ENCODE measurements at regions not wholly inside any gene's neighbourhood (a gene's known extent, or its start where the extent isn't known, plus 50 kb on each side); places are given as distances from the start of the nearest gene placed in this dataset.

DNA sequence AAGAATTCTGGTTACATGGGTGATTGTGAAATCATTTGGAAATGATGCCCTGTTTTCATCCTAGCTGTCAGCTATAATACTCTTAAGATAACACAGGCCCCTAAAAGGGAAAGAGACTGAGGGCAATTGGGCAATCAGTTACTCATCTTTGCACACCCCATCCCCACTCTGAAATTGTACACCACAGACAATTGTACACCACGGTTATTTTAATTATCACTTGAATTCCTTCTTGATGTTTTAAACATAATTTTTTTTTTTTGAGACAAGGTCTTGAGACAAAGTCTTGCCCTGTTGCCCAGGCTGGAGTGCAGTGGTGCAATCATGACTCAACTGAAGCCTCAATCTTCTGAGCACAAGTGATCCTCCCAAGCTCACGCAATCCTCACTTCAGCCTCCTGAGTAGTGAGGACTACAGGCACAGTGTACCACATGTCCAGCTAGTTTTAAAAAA, 862.4 kb upstream of the ACVR2A start:
- peak; percentile 78 for ATAC-seq
- TF ChIP-seq, protein P1, sequence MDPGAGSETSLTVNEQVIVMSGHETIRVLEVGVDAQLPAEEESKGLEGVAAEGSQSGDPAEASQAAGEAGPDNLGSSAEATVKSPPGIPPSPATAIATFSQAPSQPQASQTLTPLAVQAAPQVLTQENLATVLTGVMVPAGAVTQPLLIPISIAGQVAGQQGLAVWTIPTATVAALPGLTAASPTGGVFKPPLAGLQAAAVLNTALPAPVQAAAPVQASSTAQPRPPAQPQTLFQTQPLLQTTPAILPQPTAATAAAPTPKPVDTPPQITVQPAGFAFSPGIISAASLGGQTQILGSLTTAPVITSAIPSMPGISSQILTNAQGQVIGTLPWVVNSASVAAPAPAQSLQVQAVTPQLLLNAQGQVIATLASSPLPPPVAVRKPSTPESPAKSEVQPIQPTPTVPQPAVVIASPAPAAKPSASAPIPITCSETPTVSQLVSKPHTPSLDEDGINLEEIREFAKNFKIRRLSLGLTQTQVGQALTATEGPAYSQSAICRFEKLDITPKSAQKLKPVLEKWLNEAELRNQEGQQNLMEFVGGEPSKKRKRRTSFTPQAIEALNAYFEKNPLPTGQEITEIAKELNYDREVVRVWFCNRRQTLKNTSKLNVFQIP (CRISPR knock-in tag; IDR thresholded peaks at IDR 0.05; ENCODE audit: borderline replicate concordance, low read depth) = no peak
- TF ChIP-seq, protein P2, sequence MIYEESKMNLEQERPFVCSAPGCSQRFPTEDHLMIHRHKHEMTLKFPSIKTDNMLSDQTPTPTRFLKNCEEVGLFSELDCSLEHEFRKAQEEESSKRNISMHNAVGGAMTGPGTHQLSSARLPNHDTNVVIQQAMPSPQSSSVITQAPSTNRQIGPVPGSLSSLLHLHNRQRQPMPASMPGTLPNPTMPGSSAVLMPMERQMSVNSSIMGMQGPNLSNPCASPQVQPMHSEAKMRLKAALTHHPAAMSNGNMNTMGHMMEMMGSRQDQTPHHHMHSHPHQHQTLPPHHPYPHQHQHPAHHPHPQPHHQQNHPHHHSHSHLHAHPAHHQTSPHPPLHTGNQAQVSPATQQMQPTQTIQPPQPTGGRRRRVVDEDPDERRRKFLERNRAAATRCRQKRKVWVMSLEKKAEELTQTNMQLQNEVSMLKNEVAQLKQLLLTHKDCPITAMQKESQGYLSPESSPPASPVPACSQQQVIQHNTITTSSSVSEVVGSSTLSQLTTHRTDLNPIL (CRISPR knock-in tag; IDR thresholded peaks at IDR 0.05; ENCODE audit: low read depth) = no peak
- no peak for TF ChIP-seq CSDC2 (CRISPR knock-in tag; IDR thresholded peaks at IDR 0.05)
- TF ChIP-seq TOX (CRISPR knock-in tag; IDR thresholded peaks at IDR 0.05; ENCODE audit: borderline replicate concordance) = peak; percentile 62; the same call in 1 of the 2 replicates
- TF ChIP-seq, protein P3, sequence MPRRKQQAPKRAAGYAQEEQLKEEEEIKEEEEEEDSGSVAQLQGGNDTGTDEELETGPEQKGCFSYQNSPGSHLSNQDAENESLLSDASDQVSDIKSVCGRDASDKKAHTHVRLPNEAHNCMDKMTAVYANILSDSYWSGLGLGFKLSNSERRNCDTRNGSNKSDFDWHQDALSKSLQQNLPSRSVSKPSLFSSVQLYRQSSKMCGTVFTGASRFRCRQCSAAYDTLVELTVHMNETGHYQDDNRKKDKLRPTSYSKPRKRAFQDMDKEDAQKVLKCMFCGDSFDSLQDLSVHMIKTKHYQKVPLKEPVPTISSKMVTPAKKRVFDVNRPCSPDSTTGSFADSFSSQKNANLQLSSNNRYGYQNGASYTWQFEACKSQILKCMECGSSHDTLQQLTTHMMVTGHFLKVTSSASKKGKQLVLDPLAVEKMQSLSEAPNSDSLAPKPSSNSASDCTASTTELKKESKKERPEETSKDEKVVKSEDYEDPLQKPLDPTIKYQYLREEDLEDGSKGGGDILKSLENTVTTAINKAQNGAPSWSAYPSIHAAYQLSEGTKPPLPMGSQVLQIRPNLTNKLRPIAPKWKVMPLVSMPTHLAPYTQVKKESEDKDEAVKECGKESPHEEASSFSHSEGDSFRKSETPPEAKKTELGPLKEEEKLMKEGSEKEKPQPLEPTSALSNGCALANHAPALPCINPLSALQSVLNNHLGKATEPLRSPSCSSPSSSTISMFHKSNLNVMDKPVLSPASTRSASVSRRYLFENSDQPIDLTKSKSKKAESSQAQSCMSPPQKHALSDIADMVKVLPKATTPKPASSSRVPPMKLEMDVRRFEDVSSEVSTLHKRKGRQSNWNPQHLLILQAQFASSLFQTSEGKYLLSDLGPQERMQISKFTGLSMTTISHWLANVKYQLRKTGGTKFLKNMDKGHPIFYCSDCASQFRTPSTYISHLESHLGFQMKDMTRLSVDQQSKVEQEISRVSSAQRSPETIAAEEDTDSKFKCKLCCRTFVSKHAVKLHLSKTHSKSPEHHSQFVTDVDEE (CRISPR knock-in tag; IDR thresholded peaks at IDR 0.05) = no peak
- TF ChIP-seq ZFP30 (CRISPR knock-in tag; IDR thresholded peaks at IDR 0.05) = no peak
- TF ChIP-seq RARB (CRISPR knock-in tag; IDR thresholded peaks at IDR 0.05) = no peak
- TF ChIP-seq ZNF8 (CRISPR knock-in tag; IDR thresholded peaks at IDR 0.05) = no peak
- no peak for TF ChIP-seq ZNF70 (CRISPR knock-in tag; IDR thresholded peaks at IDR 0.05)
- TF ChIP-seq ARNTL (CRISPR knock-in tag; IDR thresholded peaks at IDR 0.05; ENCODE audit: borderline replicate concordance, low read depth) = no peak
- TF ChIP-seq BACH2 (CRISPR knock-in tag; IDR thresholded peaks at IDR 0.05; ENCODE audit: borderline replicate concordance) = no peak
- TF ChIP-seq ZC3H10 (CRISPR knock-in tag; IDR thresholded peaks at IDR 0.05) = peak; percentile 27; the same call in 1 of the 2 replicates
- TF ChIP-seq OSR1 (CRISPR knock-in tag; IDR thresholded peaks at IDR 0.05) = no peak

DNA sequence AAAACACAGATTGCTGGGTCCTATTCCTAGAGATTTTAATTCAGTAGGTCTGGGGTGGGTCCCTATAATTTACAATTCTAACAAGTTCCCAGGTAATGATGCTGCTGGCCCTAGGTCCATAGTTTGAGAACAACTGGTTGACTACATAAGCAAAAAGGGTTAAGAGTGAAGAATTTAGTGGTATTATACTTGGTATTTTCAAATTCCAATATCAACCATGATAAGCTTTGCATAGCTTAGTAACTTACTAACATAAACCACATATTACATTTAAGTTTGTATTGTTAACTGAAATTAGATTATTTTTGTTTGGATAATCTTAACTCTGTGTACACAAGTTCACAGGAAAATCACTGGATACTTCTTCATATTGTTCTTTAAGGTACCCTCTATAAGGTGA, 862.9 kb upstream of the ACVR2A start:
- ATAC-seq = peak; percentile 62
- TF ChIP-seq, protein P1 (CRISPR knock-in tag; IDR thresholded peaks at IDR 0.05; ENCODE audit: borderline replicate concordance, low read depth) = no peak
- TF ChIP-seq OSR1 (CRISPR knock-in tag; IDR thresholded peaks at IDR 0.05) (no peak), PPARA (CRISPR knock-in tag; IDR thresholded peaks at IDR 0.05; ENCODE audit: borderline replicate concordance) (no peak), BACH2 (CRISPR knock-in tag; IDR thresholded peaks at IDR 0.05; ENCODE audit: borderline replicate concordance) (no peak)
- TF ChIP-seq, protein P3 (CRISPR knock-in tag; IDR thresholded peaks at IDR 0.05) = no peak

DNA sequence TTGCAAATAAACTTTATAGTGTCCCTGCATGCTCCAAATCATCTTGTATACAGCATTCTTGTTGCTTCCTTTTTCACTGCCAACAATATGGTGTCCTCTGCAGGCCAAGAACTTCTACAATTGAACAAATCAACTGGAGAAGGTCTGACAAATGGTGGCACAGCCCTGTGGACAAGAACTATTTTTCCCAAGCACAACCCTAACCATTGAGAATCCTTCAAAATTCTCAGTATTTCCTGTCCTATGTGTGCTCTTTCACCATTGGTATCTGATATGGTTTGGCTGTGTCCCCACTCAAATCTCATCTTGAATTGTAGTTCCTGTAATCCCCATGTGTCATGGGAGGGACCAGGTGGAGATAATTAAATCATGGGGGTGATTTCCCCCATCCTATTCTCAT, 865.1 kb upstream of the ACVR2A start:
- no peak for TF ChIP-seq ZNF70 (CRISPR knock-in tag; IDR thresholded peaks at IDR 0.05)
- TF ChIP-seq TCF4 (CRISPR knock-in tag; IDR thresholded peaks at IDR 0.05; ENCODE audit: borderline replicate concordance) = no peak
- TF ChIP-seq RARB (CRISPR knock-in tag; IDR thresholded peaks at IDR 0.05) = no peak
- TF ChIP-seq OSR1 (CRISPR knock-in tag; IDR thresholded peaks at IDR 0.05) = no peak
- TF ChIP-seq PPARA (CRISPR knock-in tag; IDR thresholded peaks at IDR 0.05; ENCODE audit: borderline replicate concordance) = no peak
- no peak for TF ChIP-seq ZC3H10 (CRISPR knock-in tag; IDR thresholded peaks at IDR 0.05)
- TF ChIP-seq, protein P4, sequence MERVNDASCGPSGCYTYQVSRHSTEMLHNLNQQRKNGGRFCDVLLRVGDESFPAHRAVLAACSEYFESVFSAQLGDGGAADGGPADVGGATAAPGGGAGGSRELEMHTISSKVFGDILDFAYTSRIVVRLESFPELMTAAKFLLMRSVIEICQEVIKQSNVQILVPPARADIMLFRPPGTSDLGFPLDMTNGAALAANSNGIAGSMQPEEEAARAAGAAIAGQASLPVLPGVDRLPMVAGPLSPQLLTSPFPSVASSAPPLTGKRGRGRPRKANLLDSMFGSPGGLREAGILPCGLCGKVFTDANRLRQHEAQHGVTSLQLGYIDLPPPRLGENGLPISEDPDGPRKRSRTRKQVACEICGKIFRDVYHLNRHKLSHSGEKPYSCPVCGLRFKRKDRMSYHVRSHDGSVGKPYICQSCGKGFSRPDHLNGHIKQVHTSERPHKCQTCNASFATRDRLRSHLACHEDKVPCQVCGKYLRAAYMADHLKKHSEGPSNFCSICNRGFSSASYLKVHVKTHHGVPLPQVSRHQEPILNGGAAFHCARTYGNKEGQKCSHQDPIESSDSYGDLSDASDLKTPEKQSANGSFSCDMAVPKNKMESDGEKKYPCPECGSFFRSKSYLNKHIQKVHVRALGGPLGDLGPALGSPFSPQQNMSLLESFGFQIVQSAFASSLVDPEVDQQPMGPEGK (CRISPR knock-in tag; IDR thresholded peaks at IDR 0.05; ENCODE audit: borderline replicate concordance) = no peak
- no peak for TF ChIP-seq GLIS3 (CRISPR knock-in tag; IDR thresholded peaks at IDR 0.05)
- no peak for TF ChIP-seq ZFP30 (CRISPR knock-in tag; IDR thresholded peaks at IDR 0.05)
- TF ChIP-seq CSDC2 (CRISPR knock-in tag; IDR thresholded peaks at IDR 0.05) = no peak
- no peak for TF ChIP-seq ZNF8 (CRISPR knock-in tag; IDR thresholded peaks at IDR 0.05)
- no peak for TF ChIP-seq SNAI2 (CRISPR knock-in tag; IDR thresholded peaks at IDR 0.05)
- no peak for ATAC-seq
